K562 (cell line): ENCODE measurements at regions not wholly inside any gene's neighbourhood (a gene's known extent, or its start where the extent isn't known, plus 50 kb on each side); places are given as distances from the start of the nearest gene placed in this dataset.

Experiments used
- ATAC-seq: fragments of 200-7000 bp; cut with Tn5 transposase; 3 replicates; pipeline ENCODE4 v1.9.1; 2020; ENCODE audit warnings: moderate library complexity
- BruUV-seq: library from RNA; stranded (reverse); fragments of 400-500 nt; replicated peaks from 2 replicates; lab custom pipeline; 2021; lab: Mats Ljungman, UMichigan
- CTCF ChIA-PET: fragments of 300-600 bp; formaldehyde crosslinking; extraction: SDS; loops from one replicate; lab custom pipeline; 2021; ENCODE audit warnings: low intra/inter-chr PET ratio; lab: Yijun Ruan, JAX
- POLR2A ChIA-PET: fragments of 300-600, 350-650 bp; sonication (Branson Sonifier 250); formaldehyde crosslinking; extraction: SDS; loops from one replicate; lab custom pipeline; 2021; ENCODE audit warnings: antibody characterized with exemption, inconsistent platforms; lab: Yijun Ruan, JAX
- DNase-seq, 4 experiments: peaks; one replicate each; pipeline versions ENCODE4 v3.0.0 to v3.0.0-alpha.2; 2011 to 2018; ENCODE audit warnings: low spot score in 3 of 4, mixed read lengths in 3 of 4; ENCODE audit errors: extremely low read depth in 1 of 4
- FAIRE-seq: peaks from 2 replicates; lab custom pipeline; 2011; peaks lifted over from hg19 to GRCh38; lab: Jason Lieb, UNC
- H2AFZ ChIP-seq: 2 replicates; pipeline ENCODE4 v1.6.0; 2011; ENCODE audit warnings: low read depth, low read length, control low read depth, inconsistent platforms
- H3K27ac ChIP-seq: fragments of 200-600 bp; 3 replicates; pipeline ENCODE4 v1.8.0; 2011; ENCODE audit warnings: low read depth, mild to moderate bottlenecking, control low read depth, inconsistent platforms, low read length, moderate library complexity, mixed read lengths; ENCODE audit errors: extremely low read depth
- H3K27me3 ChIP-seq, 2 experiments: fragments of 300-600 bp in 1 of 2; 2 replicates in 1 of 2; 3 replicates in 1 of 2; pipeline versions ENCODE4 v1.6.0 to v1.8.0; 2011; ENCODE audit warnings: inconsistent platforms in 2 of 2, low read length in 2 of 2, mild to moderate bottlenecking in 1 of 2, mixed read lengths in 1 of 2, moderate library complexity in 1 of 2; ENCODE audit not compliant: control insufficient read depth in 2 of 2, insufficient read depth in 2 of 2
- H3K36me3 ChIP-seq: fragments of 300-600 bp; 3 replicates; pipeline ENCODE4 v1.8.0; 2011; ENCODE audit warnings: mild to moderate bottlenecking, low read length, inconsistent platforms; ENCODE audit not compliant: control insufficient read depth, insufficient read depth
- H3K4me1 ChIP-seq, 2 experiments: fragments of 200-600 bp in 1 of 2; replicated peaks in 1 of 2; 2 replicates in 1 of 2; 3 replicates in 1 of 2; pipeline versions ENCODE4 v1.5.1 to v1.8.0; 2011; ENCODE audit warnings: inconsistent platforms in 2 of 2, low read length in 2 of 2, mild to moderate bottlenecking in 1 of 2, mixed read lengths in 1 of 2, moderate library complexity in 1 of 2; ENCODE audit not compliant: control insufficient read depth in 2 of 2, insufficient read depth in 2 of 2
- H3K4me2 ChIP-seq: 2 replicates; pipeline ENCODE4 v1.6.1; 2011; ENCODE audit warnings: low read length, control low read depth, inconsistent platforms, mixed read lengths; ENCODE audit not compliant: insufficient read depth
- H3K4me3 ChIP-seq: fragments of 200-600 bp; sonication (generic), shearing (Covaris generic); 2 replicates; pipeline ENCODE4 v1.5.1; 2016; ENCODE audit warnings: control low read depth, inconsistent platforms
- H3K79me2 ChIP-seq: fragments of 200-600 bp; 3 replicates; pipeline ENCODE4 v1.8.0; 2011; ENCODE audit warnings: low read length, inconsistent platforms; ENCODE audit not compliant: control insufficient read depth, insufficient read depth
- H3K9ac ChIP-seq, 2 experiments: 2 replicates each; pipeline versions ENCODE4 v1.6.0 to v1.6.1; 2011; ENCODE audit warnings: low read depth in 2 of 2, low read length in 2 of 2, control low read depth in 1 of 2, inconsistent platforms in 1 of 2, mild to moderate bottlenecking in 1 of 2, mixed read lengths in 1 of 2; ENCODE audit not compliant: insufficient read depth in 1 of 2
- H3K9me1 ChIP-seq: one replicate; pipeline ENCODE4 v1.6.0; 2011; ENCODE audit warnings: inconsistent platforms, mild to moderate bottlenecking, low read length, moderate library complexity; ENCODE audit not compliant: control insufficient read depth, insufficient read depth
- H3K9me3 ChIP-seq: replicated peaks from 2 replicates; pipeline ENCODE4 v1.5.1; 2011; ENCODE audit warnings: low read depth, low read length, inconsistent platforms; ENCODE audit not compliant: control insufficient read depth, insufficient read depth
- H4K20me1 ChIP-seq: replicated peaks from 2 replicates; pipeline ENCODE4 v1.6.1; 2011; ENCODE audit warnings: low read length, inconsistent platforms, mixed read lengths; ENCODE audit not compliant: control insufficient read depth, insufficient read depth
- ELF1 ChIP-seq: fragments of 200-800 bp; sonication (Bioruptor generic); IDR thresholded peaks from 2 replicates; pipeline ENCODE4 v1.6.1; 2016; ENCODE audit warnings: missing genetic modification characterization, missing compliant biosample characterization
- RBM34 ChIP-seq: fragments of 200-400 bp; formaldehyde crosslinking; IDR thresholded peaks from 2 replicates; pipeline ENCODE4 v1.6.1; 2018; ENCODE audit warnings: low read length, borderline replicate concordance; ENCODE audit not compliant: insufficient read depth
- WGBS: fragments of 100-300 bp; shearing (Covaris generic); methylation state at CpG from one replicate; pipeline ENCODE4 v1.1.6; 2016; ENCODE audit warnings: low coverage, mixed read lengths; ENCODE audit not compliant: insufficient coverage; ENCODE audit errors: missing lambda C conversion rate; 5-methylcytosine and 5-hydroxymethylcytosine counted together
- in situ Hi-C: fragments of 300-500 bp; cut with MboI; formaldehyde crosslinking; loops from 4 replicates; pipeline ENCODE4 v1.15.0; 2018; ENCODE audit warnings: inconsistent platforms, mixed read lengths
- intact Hi-C: fragments of 100-400 bp; cut with micrococcal nuclease; formaldehyde crosslinking; loops from 2 replicates; pipeline ENCODE4 v1.14.2; 2022
- TF ChIP-seq, protein P1 (sequence below): sonication (generic); formaldehyde crosslinking; IDR thresholded peaks from 2 replicates; pipeline ENCODE4 v1.4.0; 2020; ENCODE audit warnings: mild to moderate bottlenecking, missing genetic modification reagents
- TF ChIP-seq, protein P2 (sequence below), 3 experiments: IDR thresholded peaks in 2 of 3; conservative IDR thresholded peaks in 1 of 3; 2 replicates each; pipeline ENCODE4 v1.5.1; 2011 to 2012; ENCODE audit warnings: low read length in 3 of 3, mild to moderate bottlenecking in 3 of 3, control low read depth in 2 of 3, improper control_type of control experiment in 1 of 3, inconsistent platforms in 1 of 3, low read depth in 1 of 3, mixed read lengths in 1 of 3, moderate library complexity in 1 of 3; ENCODE audit not compliant: insufficient read depth in 2 of 3

DNA sequence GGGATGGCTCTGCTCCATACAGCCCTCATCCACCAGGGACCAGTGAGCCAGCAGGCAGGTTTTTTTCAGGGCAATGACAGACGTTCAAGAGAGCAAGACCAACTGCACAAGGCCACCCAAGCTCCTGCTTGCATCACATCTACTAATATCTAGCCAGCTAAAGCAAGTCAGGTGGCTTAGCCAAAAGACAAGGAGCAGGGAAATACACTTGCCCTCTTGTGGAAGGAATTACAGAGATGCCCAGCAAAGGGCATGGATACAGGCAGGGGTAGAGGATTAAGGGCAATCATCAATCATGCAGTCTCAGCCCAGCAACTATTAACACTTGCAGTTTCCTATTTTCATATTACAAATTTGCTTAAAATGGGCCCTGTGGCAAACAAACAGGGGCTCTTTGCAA, 81.5 kb upstream of the NTRK3 start (continued):
- TF ChIP-seq, protein P1, sequence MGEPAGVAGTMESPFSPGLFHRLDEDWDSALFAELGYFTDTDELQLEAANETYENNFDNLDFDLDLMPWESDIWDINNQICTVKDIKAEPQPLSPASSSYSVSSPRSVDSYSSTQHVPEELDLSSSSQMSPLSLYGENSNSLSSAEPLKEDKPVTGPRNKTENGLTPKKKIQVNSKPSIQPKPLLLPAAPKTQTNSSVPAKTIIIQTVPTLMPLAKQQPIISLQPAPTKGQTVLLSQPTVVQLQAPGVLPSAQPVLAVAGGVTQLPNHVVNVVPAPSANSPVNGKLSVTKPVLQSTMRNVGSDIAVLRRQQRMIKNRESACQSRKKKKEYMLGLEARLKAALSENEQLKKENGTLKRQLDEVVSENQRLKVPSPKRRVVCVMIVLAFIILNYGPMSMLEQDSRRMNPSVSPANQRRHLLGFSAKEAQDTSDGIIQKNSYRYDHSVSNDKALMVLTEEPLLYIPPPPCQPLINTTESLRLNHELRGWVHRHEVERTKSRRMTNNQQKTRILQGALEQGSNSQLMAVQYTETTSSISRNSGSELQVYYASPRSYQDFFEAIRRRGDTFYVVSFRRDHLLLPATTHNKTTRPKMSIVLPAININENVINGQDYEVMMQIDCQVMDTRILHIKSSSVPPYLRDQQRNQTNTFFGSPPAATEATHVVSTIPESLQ (CRISPR knock-in tag) = no peak

DNA sequence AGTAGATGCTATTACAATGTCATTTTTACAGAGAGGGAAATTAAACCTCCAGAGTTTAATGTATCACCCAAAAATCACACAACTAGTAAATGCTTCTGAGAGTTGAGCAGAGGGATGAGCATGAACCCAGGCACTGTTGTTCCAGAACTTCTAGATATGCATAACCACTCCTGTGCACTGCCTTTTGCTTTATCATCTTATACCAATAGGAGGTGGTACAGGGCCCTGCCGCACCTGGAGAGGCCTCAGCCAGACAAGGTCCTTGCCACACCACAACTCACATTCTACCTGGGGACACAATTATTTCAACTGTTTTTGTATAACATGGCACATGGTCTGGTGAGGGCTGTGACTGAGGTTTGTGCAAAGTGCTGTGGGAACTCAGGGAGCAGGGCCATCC, 78.5 kb upstream of the NTRK3 start:
- Histone ChIP-seq H4K20me1 (no peaks in the 10 kb centered on the region), H3K27ac (no peak overlapping the region), H3K4me1 (no peaks in the 10 kb centered on the region), H3K9me1 (no peaks in the 10 kb centered on the region)
- in situ Hi-C loops (no loop called here), intact Hi-C loops (no loop called here)
- ATAC-seq (no peak), FAIRE-seq (no peak)
- WGBS = 0% methylated on average over 1 of the region's 1 CpG
- POLR2A ChIA-PET = no interaction called here
- TF ChIP-seq, protein P2, sequence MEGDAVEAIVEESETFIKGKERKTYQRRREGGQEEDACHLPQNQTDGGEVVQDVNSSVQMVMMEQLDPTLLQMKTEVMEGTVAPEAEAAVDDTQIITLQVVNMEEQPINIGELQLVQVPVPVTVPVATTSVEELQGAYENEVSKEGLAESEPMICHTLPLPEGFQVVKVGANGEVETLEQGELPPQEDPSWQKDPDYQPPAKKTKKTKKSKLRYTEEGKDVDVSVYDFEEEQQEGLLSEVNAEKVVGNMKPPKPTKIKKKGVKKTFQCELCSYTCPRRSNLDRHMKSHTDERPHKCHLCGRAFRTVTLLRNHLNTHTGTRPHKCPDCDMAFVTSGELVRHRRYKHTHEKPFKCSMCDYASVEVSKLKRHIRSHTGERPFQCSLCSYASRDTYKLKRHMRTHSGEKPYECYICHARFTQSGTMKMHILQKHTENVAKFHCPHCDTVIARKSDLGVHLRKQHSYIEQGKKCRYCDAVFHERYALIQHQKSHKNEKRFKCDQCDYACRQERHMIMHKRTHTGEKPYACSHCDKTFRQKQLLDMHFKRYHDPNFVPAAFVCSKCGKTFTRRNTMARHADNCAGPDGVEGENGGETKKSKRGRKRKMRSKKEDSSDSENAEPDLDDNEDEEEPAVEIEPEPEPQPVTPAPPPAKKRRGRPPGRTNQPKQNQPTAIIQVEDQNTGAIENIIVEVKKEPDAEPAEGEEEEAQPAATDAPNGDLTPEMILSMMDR (IDR thresholded peaks at IDR 0.05 in 2 of 3, conservative IDR thresholded peaks at IDR 0.05 in 1 of 3; ENCODE audit: insufficient read depth in 2 of 3, low read depth in 1 of 3, low read length in 3 of 3) = 0 out of 6 replicates have a peak, but pooled peaks of 1 of the 3 experiments have one; percentile 7
- TF ChIP-seq RBM34 (no peak), ELF1 (tag) (no peak)
- TF ChIP-seq, all 486 proteins: peak for 1
- DNase-seq = no peak
- H3K4me2 ChIP-seq = no peak overlapping the region
- H3K9me3 ChIP-seq = no peaks in the 10 kb centered on the region
- no peak overlapping the region for H3K9ac ChIP-seq
- no peaks in the 10 kb centered on the region for H3K79me2 ChIP-seq
- no peaks in the 10 kb centered on the region for H3K27me3 ChIP-seq
- no peaks in the 10 kb centered on the region for H3K36me3 ChIP-seq
- no TSS peak for BruUV-seq
- no peak overlapping the region for H3K4me3 ChIP-seq
- CTCF ChIA-PET = no interaction called here
- H2AFZ ChIP-seq = no peak overlapping the region
